Lower lobe of right lung (tissue), 2 donors: ENCODE measurements at regions not wholly inside any gene's neighbourhood (a gene's known extent, or its start where the extent isn't known, plus 50 kb on each side); places are given as distances from the start of the nearest gene placed in this dataset.

Source experiments
- ATAC-seq, 2 donors: fragments of 200-7000 bp; cut with Tn5 transposase; one replicate each; pipeline ENCODE4 v1.9.1; 2020 to 2022; ENCODE audit warnings: mild to moderate bottlenecking in 2 of 2, moderate library complexity in 2 of 2
- DNase-seq: peaks from one replicate; pipeline ENCODE4 v3.0.0-alpha.2; 2020
- H3K27ac ChIP-seq: fragments of 200-600 bp; one replicate; pipeline ENCODE4 v1.8.0; 2022
- H3K27me3 ChIP-seq: fragments of 200-600 bp; one replicate; pipeline ENCODE4 v1.8.0; 2022; ENCODE audit warnings: low read depth
- H3K36me3 ChIP-seq: fragments of 200-600 bp; one replicate; pipeline ENCODE4 v1.8.0; 2022; ENCODE audit warnings: mild to moderate bottlenecking
- H3K4me1 ChIP-seq: fragments of 200-600 bp; one replicate; pipeline ENCODE4 v1.8.0; 2022
- H3K4me3 ChIP-seq: fragments of 200-600 bp; one replicate; pipeline ENCODE4 v1.8.0; 2022; ENCODE audit warnings: mild to moderate bottlenecking
- H3K9me3 ChIP-seq: fragments of 200-600 bp; one replicate; pipeline ENCODE4 v1.8.0; 2022
- CTCF ChIP-seq: fragments of 200-600 bp; IDR thresholded peaks from one replicate; pipeline ENCODE4 v1.8.0; 2022; ENCODE audit warnings: antibody characterized with exemption, mild to moderate bottlenecking
- intact Hi-C: fragments of 100-400 bp; cut with DNase I; formaldehyde crosslinking; loops from one replicate; pipeline ENCODE4 v1.11.0; 2022
- donor health status: DM: no; HTN: yes; CAD: no; lungs with severe emphysema.

GRCh38 chr9:16954040-16954439 lies 83.6 kb upstream of the BNC2 start:
- ATAC-seq (no peak), DNase-seq (no peak)
- Histone ChIP-seq H3K27me3 (no peaks in the 10 kb centered on the region), H3K9me3 (no peaks in the 10 kb centered on the region), H3K4me1 (no peaks in the 10 kb centered on the region), H3K27ac (no peak overlapping the region), H3K4me3 (no peak overlapping the region), H3K36me3 (no peaks in the 10 kb centered on the region)
- no peak for TF ChIP-seq CTCF
- intact Hi-C loops: no loop called here

GRCh38 chr9:16951502-16951901 lies 81.0 kb upstream of the BNC2 start:
- TF ChIP-seq CTCF: no peak
- intact Hi-C loops: no loop called here
- Histone ChIP-seq H3K36me3 (no peaks in the 10 kb centered on the region), H3K4me3 (no peak overlapping the region), H3K27ac (no peak overlapping the region), H3K9me3 (no peaks in the 10 kb centered on the region), H3K4me1 (no peaks in the 10 kb centered on the region), H3K27me3 (no peaks in the 10 kb centered on the region)
- no peak for ATAC-seq
- no peak for DNase-seq

GRCh38 chr9:16950051-16950450 lies 79.6 kb upstream of the BNC2 start:
- H3K27me3 ChIP-seq: no peaks in the 10 kb centered on the region
- TF ChIP-seq CTCF: no peak
- ATAC-seq: no peak
- no peaks in the 10 kb centered on the region for H3K4me1 ChIP-seq
- no peak overlapping the region for H3K4me3 ChIP-seq
- H3K9me3 ChIP-seq: no peaks in the 10 kb centered on the region
- H3K36me3 ChIP-seq: no peaks in the 10 kb centered on the region
- no peak overlapping the region for H3K27ac ChIP-seq
- intact Hi-C loops: no loop called here
- DNase-seq: no peak

- H3K27me3 ChIP-seq: no peaks in the 10 kb centered on the region
- intact Hi-C loops: no loop called here
- H3K4me3 ChIP-seq: no peak overlapping the region
- H3K4me1 ChIP-seq: no peaks in the 10 kb centered on the region
- H3K9me3 ChIP-seq: no peaks in the 10 kb centered on the region
- no peak for ATAC-seq
- no peaks in the 10 kb centered on the region for H3K36me3 ChIP-seq
- no peak overlapping the region for H3K27ac ChIP-seq
- no peak for DNase-seq
- TF ChIP-seq CTCF: no peak
Observed at GRCh38 chr9:16930578-16930977, 60.1 kb upstream of the BNC2 start.

GRCh38 chr9:16928179-16928945 lies 57.9 kb upstream of the BNC2 start:
- no peak for TF ChIP-seq CTCF
- no peak for DNase-seq
- no peaks in the 10 kb centered on the region for H3K27me3 ChIP-seq
- H3K36me3 ChIP-seq: no peaks in the 10 kb centered on the region
- intact Hi-C loops: no loop called here
- H3K4me3 ChIP-seq: no peak overlapping the region
- ATAC-seq: no peak
- no peak overlapping the region for H3K27ac ChIP-seq
- no peaks in the 10 kb centered on the region for H3K4me1 ChIP-seq
- no peaks in the 10 kb centered on the region for H3K9me3 ChIP-seq
